ENCODE measurements at regions not wholly inside any gene's neighbourhood (a gene's known extent, or its start where the extent isn't known, plus 50 kb on each side); places are given as distances from the start of the nearest gene placed in this dataset.

- TF ChIP-seq POLR2AphosphoS5 (IDR thresholded peaks at IDR 0.05; ENCODE audit: low read depth, low read length) (no peak), TAF1 (IDR thresholded peaks at IDR 0.05; ENCODE audit: borderline replicate concordance, insufficient read depth, low read length) (no peak), FOXP2 (optimal IDR thresholded peaks at IDR 0.05; ENCODE audit: borderline replicate concordance, extremely low read depth, extremely low read length, insufficient read depth) (no peak), SIN3A (IDR thresholded peaks at IDR 0.05; ENCODE audit: borderline replicate concordance, insufficient read depth, low read length) (no peak)
Measured at GRCh38 chr15:97694456-97694855, 266.0 kb upstream of the ARRDC4 start.

Data from PFSK-1 (cell line).